HG03135 (cell line): ENCODE measurements at regions not wholly inside any gene's neighbourhood (a gene's known extent, or its start where the extent isn't known, plus 50 kb on each side); places are given as distances from the start of the nearest gene placed in this dataset.
"Not testable (repeated sequence)": the region's sequence is repeated elsewhere in the genome, so short reads cannot be mapped to it uniquely, and the experiment has no call there.

Experiments
- ATAC-seq: cut with Tn5 transposase; IDR thresholded peaks from one replicate; pipeline ENCODE4 v1.9.1; 2021; ENCODE audit warnings: mild to moderate bottlenecking, moderate library complexity; ENCODE audit not compliant: unreplicated experiment

- ATAC-seq: no peak
Measured at GRCh38 chr1:187038784-187039183, 210.0 kb downstream of the PLA2G4A start.

- ATAC-seq: no peak
Measured at GRCh38 chr1:187041104-187041503, 212.4 kb downstream of the PLA2G4A start.

GRCh38 chr1:187042538-187042937 is 213.8 kb downstream of the PLA2G4A start:
- no peak for ATAC-seq

- ATAC-seq: not testable (repeated sequence)
Measured at GRCh38 chr1:187043433-187043832, 214.7 kb downstream of the PLA2G4A start.

- no peak for ATAC-seq
Measured at GRCh38 chr1:187044411-187044810, 215.7 kb downstream of the PLA2G4A start.

- no peak for ATAC-seq
Measured at GRCh38 chr1:187045371-187045770, 216.6 kb downstream of the PLA2G4A start.

GRCh38 chr1:187046293-187046692 is 217.5 kb downstream of the PLA2G4A start:
- ATAC-seq: no peak

GRCh38 chr1:187047298-187047697 is 218.5 kb downstream of the PLA2G4A start:
- ATAC-seq: no peak

- peak; percentile 89 for ATAC-seq
Measured at GRCh38 chr1:187051618-187052232, 223.0 kb downstream of the PLA2G4A start.

GRCh38 chr1:187053876-187054275 is 225.1 kb downstream of the PLA2G4A start:
- no peak for ATAC-seq

- no peak for ATAC-seq
Measured at GRCh38 chr1:187054862-187055757, 226.4 kb downstream of the PLA2G4A start.

- ATAC-seq: no peak
Measured at GRCh38 chr1:187063271-187063670, 234.5 kb downstream of the PLA2G4A start.

- no peak for ATAC-seq
Measured at GRCh38 chr1:187067160-187067559, 238.4 kb downstream of the PLA2G4A start.

GRCh38 chr1:187070076-187070475 is 241.3 kb downstream of the PLA2G4A start:
- no peak for ATAC-seq

- peak; percentile 86 for ATAC-seq
Measured at GRCh38 chr1:187072262-187073034, 243.7 kb downstream of the PLA2G4A start.

GRCh38 chr1:187073035-187073560 is 244.3 kb downstream of the PLA2G4A start:
- not testable (repeated sequence) for ATAC-seq

GRCh38 chr1:187073634-187074245 is 245.0 kb downstream of the PLA2G4A start:
- ATAC-seq: not testable (repeated sequence)

GRCh38 chr1:187074445-187075048 is 245.8 kb downstream of the PLA2G4A start:
- ATAC-seq: no peak

GRCh38 chr1:187076922-187077321 is 248.2 kb downstream of the PLA2G4A start:
- ATAC-seq: no peak

GRCh38 chr1:187078321-187078720 is 249.6 kb downstream of the PLA2G4A start:
- ATAC-seq: no peak
